Right lobe of liver (tissue), 6 donors: ENCODE measurements at regions not wholly inside any gene's neighbourhood (a gene's known extent, or its start where the extent isn't known, plus 50 kb on each side); places are given as distances from the start of the nearest gene placed in this dataset.

Experiments
- ATAC-seq, 4 donors: fragments of 200-7000 bp; cut with Tn5 transposase; one replicate each; pipeline ENCODE4 v1.9.1; 2020; ENCODE audit warnings: mild to moderate bottlenecking in 4 of 4, moderate library complexity in 4 of 4
- DNase-seq, 3 donors: peaks; one replicate each; pipeline ENCODE4 v3.0.0-alpha.2; 2020
- H3K27ac ChIP-seq, 3 donors: fragments of 200-600 bp; one replicate each; pipeline ENCODE4 v1.8.0; 2022
- H3K27me3 ChIP-seq, 2 donors: fragments of 200-600 bp; one replicate each; pipeline ENCODE4 v1.8.0; 2022
- H3K36me3 ChIP-seq, 4 donors: fragments of 200-600 bp; sonication (generic) in 1 of 4; one replicate each; pipeline versions ENCODE4 v1.5.1 to v1.8.0; 2017 to 2022; ENCODE audit warnings: control low read depth in 1 of 4
- H3K4me1 ChIP-seq, 4 donors: fragments of 200-600 bp; sonication (generic) in 1 of 4; one replicate each; pipeline versions ENCODE4 v1.5.1 to v1.8.0; 2017 to 2022; ENCODE audit warnings: control low read depth in 1 of 4
- H3K4me3 ChIP-seq, 3 donors: fragments of 200-600 bp; one replicate each; pipeline ENCODE4 v1.8.0; 2022
- H3K9me3 ChIP-seq, 4 donors: fragments of 200-600 bp; sonication (generic) in 1 of 4; one replicate each; pipeline versions ENCODE4 v1.5.1 to v1.8.0; 2017 to 2022; ENCODE audit warnings: control low read depth in 1 of 4
- POLR2A ChIP-seq: fragments of 450-650 bp; IDR thresholded peaks from one replicate; pipeline ENCODE4 v1.6.1; 2017; ENCODE audit warnings: antibody characterized with exemption, mild to moderate bottlenecking
- WGBS: methylation state at CpG from one replicate; pipeline ENCODE4 v1.1.6; 2018; ENCODE audit warnings: low coverage, low lambda C conversion rate; ENCODE audit not compliant: insufficient coverage; ENCODE audit errors: missing lambda C conversion rate; 5-methylcytosine and 5-hydroxymethylcytosine counted together
- intact Hi-C, 2 donors: fragments of 100-400 bp; cut with DNase I; formaldehyde crosslinking; loops; one replicate each; pipeline versions ENCODE4 v1.11.2 to v1.14.1; 2022
- TF ChIP-seq, protein P1 (sequence below), 4 donors: fragments of 200-600 bp in 3 of 4; fragments of 450-650 bp in 1 of 4; IDR thresholded peaks; one replicate each; pipeline versions ENCODE4 v1.5.1 to v1.8.0; 2016 to 2022; ENCODE audit warnings: antibody characterized with exemption in 4 of 4, mild to moderate bottlenecking in 2 of 4
- donor health status: DM: no; HTN: yes; CAD: no.
- donor health status: DM: no; HTN: no; CAD: no.
- donor health status: DM: no; HTN: no; CAD: no.
- donor health status: DM: no; HTN: yes; CAD: no.
- donor health status: DM: no; HTN: yes; CAD: no.

DNA sequence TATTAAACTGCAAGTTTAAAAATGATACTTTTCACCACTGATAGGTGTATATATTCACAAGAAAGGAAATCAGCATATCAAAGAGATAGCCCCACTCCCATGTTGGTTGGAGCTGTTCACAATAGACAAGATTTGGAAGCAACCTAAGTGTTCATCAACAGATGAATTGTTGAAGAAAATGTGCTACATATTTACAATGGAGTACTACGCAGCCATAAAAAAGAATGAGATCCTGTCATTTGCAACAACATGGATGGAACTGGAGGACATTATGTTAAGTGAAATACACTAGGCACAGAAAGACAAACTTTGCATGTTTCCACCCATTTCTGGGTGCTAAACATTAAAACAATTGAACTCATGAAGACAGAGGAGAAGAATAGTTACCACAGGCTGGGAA, 278.9 kb upstream of the XYLT1 start:
- no peak for DNase-seq

DNA sequence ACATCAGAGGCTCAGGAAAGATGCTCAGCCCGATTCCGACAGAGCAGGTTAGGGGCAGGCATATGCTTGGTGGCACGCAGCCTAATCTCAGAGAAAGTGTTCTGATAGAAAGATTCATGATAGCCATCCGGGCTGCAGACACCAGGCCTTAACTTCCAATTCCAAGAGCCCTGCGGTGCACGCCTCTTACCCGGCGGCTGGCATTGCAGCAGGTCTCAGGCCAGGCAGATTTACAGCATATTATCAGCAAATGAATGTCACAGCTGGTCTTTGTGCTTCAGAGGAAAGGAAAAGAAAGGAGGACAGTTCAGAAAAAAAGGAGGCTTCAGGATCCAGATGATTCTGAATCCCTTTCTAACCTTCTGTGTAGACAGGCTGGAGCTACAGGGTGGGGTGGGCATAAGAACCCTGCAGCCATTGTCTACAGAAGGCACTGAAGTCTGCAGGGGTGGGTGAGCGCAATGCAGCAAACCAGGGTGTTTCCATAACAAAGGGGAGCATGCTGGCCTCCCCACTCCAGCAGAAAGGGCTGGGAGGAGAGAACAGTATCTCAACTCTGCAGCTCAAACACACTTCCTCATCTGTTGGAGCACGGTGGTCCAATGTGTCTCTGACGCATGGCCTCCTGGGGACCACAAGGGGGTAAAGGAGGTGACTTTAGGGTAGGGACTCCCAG, 277.4 kb upstream of the XYLT1 start:
- no peaks in the 10 kb centered on the region for H3K9me3 ChIP-seq
- H3K27ac ChIP-seq, result no peak overlapping the region
- intact Hi-C loops, result no loop called here
- H3K4me1 ChIP-seq, result no peaks in the 10 kb centered on the region
- no peaks in the 10 kb centered on the region for H3K27me3 ChIP-seq
- no peaks in the 10 kb centered on the region for H3K36me3 ChIP-seq
- ATAC-seq (no peak), DNase-seq (no peak)
- H3K4me3 ChIP-seq, result no peak overlapping the region
- WGBS, result 37% methylated on average over 8 of the region's 11 CpGs
- no peak for TF ChIP-seq POLR2A
- TF ChIP-seq, protein P1, sequence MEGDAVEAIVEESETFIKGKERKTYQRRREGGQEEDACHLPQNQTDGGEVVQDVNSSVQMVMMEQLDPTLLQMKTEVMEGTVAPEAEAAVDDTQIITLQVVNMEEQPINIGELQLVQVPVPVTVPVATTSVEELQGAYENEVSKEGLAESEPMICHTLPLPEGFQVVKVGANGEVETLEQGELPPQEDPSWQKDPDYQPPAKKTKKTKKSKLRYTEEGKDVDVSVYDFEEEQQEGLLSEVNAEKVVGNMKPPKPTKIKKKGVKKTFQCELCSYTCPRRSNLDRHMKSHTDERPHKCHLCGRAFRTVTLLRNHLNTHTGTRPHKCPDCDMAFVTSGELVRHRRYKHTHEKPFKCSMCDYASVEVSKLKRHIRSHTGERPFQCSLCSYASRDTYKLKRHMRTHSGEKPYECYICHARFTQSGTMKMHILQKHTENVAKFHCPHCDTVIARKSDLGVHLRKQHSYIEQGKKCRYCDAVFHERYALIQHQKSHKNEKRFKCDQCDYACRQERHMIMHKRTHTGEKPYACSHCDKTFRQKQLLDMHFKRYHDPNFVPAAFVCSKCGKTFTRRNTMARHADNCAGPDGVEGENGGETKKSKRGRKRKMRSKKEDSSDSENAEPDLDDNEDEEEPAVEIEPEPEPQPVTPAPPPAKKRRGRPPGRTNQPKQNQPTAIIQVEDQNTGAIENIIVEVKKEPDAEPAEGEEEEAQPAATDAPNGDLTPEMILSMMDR (IDR thresholded peaks at IDR 0.05), result no peak

More for the DNA sequence above, 278.9 kb upstream of the XYLT1 start:
- 100% methylated on average over 1 of the region's 1 CpG for WGBS
- intact Hi-C loops, result no loop called here
- no peaks in the 10 kb centered on the region for H3K9me3 ChIP-seq
- no peak overlapping the region for H3K4me3 ChIP-seq
- H3K27me3 ChIP-seq, result no peaks in the 10 kb centered on the region
- no peak for ATAC-seq
- no peak for TF ChIP-seq POLR2A
- TF ChIP-seq, protein P1 (IDR thresholded peaks at IDR 0.05), result no peak
- no peaks in the 10 kb centered on the region for H3K36me3 ChIP-seq
- no peaks in the 10 kb centered on the region for H3K4me1 ChIP-seq
- no peak overlapping the region for H3K27ac ChIP-seq

DNA sequence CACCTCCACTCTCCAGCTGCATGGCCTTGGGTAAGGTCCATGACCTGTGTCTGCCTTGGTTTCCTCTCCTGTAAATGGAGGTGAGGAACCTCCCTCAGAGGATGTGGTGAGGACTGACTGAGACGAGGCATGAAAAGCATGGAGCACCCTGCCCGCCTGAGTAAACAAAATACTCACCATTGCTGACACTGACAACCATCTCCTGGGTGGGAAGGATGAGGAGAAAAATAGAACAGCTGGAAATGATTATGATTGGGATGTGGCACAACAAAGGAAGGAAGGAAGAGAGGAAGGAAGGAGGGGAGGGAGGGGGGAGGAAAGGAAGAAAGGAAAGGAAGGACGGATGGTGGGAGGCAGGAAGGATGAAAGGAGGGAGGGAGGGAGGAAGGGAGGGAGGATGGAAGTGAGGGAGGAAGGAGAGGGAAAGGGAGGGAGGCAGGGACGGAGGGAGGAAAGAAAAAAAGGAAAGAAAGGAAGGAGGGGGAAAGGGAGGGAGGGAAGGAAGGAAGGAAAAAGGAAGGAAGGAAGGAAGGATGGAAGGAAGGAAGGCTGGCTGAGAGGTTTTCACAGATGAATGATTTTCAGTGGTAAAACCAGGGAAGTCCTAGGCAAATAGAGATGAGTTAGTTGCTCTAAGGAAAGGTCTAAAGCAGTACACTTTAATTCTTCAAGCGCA, 276.5 kb upstream of the XYLT1 start:
- Histone ChIP-seq H3K27me3 (no peaks in the 10 kb centered on the region), H3K4me1 (no peaks in the 10 kb centered on the region), H3K36me3 (no peaks in the 10 kb centered on the region), H3K9me3 (no peaks in the 10 kb centered on the region), H3K4me3 (no peak overlapping the region), H3K27ac (no peak overlapping the region)
- intact Hi-C loops, result no loop called here
- ATAC-seq (no peak), DNase-seq (no peak)
- WGBS, result 40% methylated on average over 4 of the region's 5 CpGs
- no peak for TF ChIP-seq POLR2A
- TF ChIP-seq, protein P1 (IDR thresholded peaks at IDR 0.05), result no peak

DNA sequence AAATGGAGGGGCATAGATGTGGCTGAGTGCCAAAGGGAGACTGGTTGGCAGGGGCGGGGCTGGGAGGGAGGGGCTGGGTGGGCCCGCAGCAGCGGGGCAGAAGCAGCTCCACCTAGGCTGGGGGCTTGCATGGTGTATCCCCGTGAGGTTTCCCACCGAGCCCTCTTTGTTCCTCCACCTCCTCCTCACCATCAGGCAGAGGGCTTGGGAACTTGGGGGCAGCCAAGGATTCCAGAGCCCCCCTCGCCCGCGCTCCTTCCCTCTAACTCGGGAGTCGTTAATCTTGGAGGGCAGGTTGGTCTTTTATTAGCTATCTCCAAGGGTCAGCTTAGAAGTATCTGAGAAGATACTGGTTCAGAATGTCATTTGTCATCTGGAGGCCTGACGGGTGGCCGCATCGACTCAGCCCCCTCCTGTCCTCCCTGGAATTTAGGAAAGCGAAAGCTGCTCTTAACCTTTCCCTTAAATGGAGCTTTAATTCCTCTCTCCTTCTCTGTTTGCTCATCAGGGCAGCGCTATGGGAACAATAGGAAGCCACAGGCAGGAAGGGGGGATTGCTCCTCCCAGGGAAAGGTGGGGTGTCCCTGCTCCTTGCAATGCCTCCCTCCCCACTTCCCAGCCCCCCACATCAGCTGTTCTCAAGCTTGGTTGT, 274.3 kb upstream of the XYLT1 start:
- Histone ChIP-seq H3K27me3 (no peaks in the 10 kb centered on the region), H3K4me3 (no peak overlapping the region), H3K27ac (no peak overlapping the region), H3K36me3 (no peaks in the 10 kb centered on the region), H3K4me1 (no peaks in the 10 kb centered on the region), H3K9me3 (no peaks in the 10 kb centered on the region)
- 27% methylated on average over 12 of the region's 15 CpGs for WGBS
- intact Hi-C loops, result no loop called here
- DNase-seq (no peak), ATAC-seq (no peak)
- no peak for TF ChIP-seq POLR2A
- TF ChIP-seq, protein P1 (IDR thresholded peaks at IDR 0.05), result no peak
